H1 (cell line): ENCODE measurements at regions not wholly inside any gene's neighbourhood (a gene's known extent, or its start where the extent isn't known, plus 50 kb on each side); places are given as distances from the start of the nearest gene placed in this dataset.

Experiments used
- ASH2L ChIP-seq: fragments of 200-600, 300-600 bp; sonication (generic); IDR thresholded peaks from one replicate; pipeline ENCODE4 v1.7.1; 2017; ENCODE audit warnings: low read length
- CHD7 ChIP-seq: fragments of 300-600 bp; sonication (generic); IDR thresholded peaks from 2 replicates; pipeline ENCODE4 v1.7.1; 2012; ENCODE audit warnings: low read length, moderate library complexity, mild to moderate bottlenecking, inconsistent platforms; ENCODE audit not compliant: insufficient replicate concordance
- HDAC2 ChIP-seq, 2 experiments: fragments of 300-600 bp in 1 of 2; sonication (generic) in 1 of 2; IDR thresholded peaks; 2 replicates each; pipeline ENCODE4 v1.6.1; 2011 to 2012; ENCODE audit warnings: low read depth in 2 of 2, low read length in 2 of 2, mild to moderate bottlenecking in 2 of 2, moderate library complexity in 2 of 2, borderline replicate concordance in 1 of 2, inconsistent platforms in 1 of 2
- NRF1 ChIP-seq: IDR thresholded peaks from 2 replicates; pipeline ENCODE4 v1.6.1; 2011; ENCODE audit warnings: mild to moderate bottlenecking, low read depth, low read length, improper control_type of control experiment
- RBBP5 ChIP-seq: IDR thresholded peaks from 2 replicates; pipeline ENCODE4 v1.7.1; 2012; ENCODE audit warnings: low read depth, mild to moderate bottlenecking, inconsistent platforms, low read length, moderate library complexity, borderline replicate concordance
- SUZ12 ChIP-seq: fragments of 200-600 bp; sonication (generic); IDR thresholded peaks from 2 replicates; pipeline ENCODE4 v1.6.1; 2012; ENCODE audit warnings: mild to moderate bottlenecking, inconsistent platforms, low read length, moderate library complexity, mixed read lengths
- TAF7 ChIP-seq: optimal IDR thresholded peaks from 2 replicates; pipeline ENCODE3; 2011; ENCODE audit warnings: low read depth, mild to moderate bottlenecking, inconsistent platforms, low read length, moderate library complexity, borderline replicate concordance
- YY1 ChIP-seq: IDR thresholded peaks from 2 replicates; pipeline ENCODE4 v1.6.1; 2011; ENCODE audit warnings: low read depth, mild to moderate bottlenecking, low read length
- ZNF274 ChIP-seq: IDR thresholded peaks from 2 replicates; pipeline ENCODE4 v1.7.0; 2012; ENCODE audit warnings: low read length, borderline replicate concordance; ENCODE audit errors: extremely low read depth

- no peak for TF ChIP-seq CHD7
- no peak for TF ChIP-seq HDAC2 (IDR thresholded peaks at IDR 0.05; ENCODE audit: borderline replicate concordance in 1 of 2, low read depth in 2 of 2, low read length in 2 of 2)
- TF ChIP-seq ZNF274 = no peak
- no peak for TF ChIP-seq NRF1
- no peak for TF ChIP-seq TAF7
- no peak for TF ChIP-seq RBBP5
- TF ChIP-seq ASH2L = no peak
- TF ChIP-seq SUZ12 = no peak
- TF ChIP-seq YY1 = no peak
Observed at GRCh38 chr1:29921741-29922140, 685.4 kb downstream of the PTPRU start (continued).
